Umbilical cord (tissue), 1 donor: ENCODE measurements at regions not wholly inside any gene's neighbourhood (a gene's known extent, or its start where the extent isn't known, plus 50 kb on each side); places are given as distances from the start of the nearest gene placed in this dataset.
"Not testable (repeated sequence)": the region's sequence is repeated elsewhere in the genome, so short reads cannot be mapped to it uniquely, and the experiment has no call there.

Source experiments
- DNase-seq: peaks from one replicate; pipeline ENCODE4 v3.0.0-alpha.2; 2015; ENCODE audit warnings: low spot score

GRCh38 chr3:68676136-68676535 lies 256.2 kb downstream of the TAFA4 start:
- DNase-seq, result no peak

DNA sequence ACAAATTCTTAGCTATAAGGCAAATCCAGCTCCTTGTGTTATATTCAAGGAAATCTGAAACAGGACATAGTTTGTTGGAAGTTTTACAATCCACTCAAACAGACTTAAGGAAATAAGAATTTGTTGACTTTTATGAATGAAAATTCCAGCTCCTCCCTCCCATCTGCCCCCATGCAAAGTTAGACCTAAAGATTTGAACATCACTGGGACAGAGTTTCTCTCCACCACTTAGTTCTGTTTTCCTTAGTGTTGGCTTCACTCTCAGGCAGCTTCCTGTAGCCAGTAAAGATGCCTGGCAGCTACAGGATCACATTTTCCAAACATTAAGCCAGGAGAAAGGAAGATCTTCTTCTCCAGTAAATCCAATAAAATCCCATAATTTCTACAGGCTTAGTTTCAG lies 265.0 kb downstream of the TAFA4 start:
- peak; percentile 12 for DNase-seq

- peak; percentile 76 for DNase-seq
Observed at GRCh38 chr3:68666429-68667136, 265.8 kb downstream of the TAFA4 start.

GRCh38 chr3:68664276-68664675 lies 268.1 kb downstream of the TAFA4 start:
- peak; percentile 5 for DNase-seq

GRCh38 chr3:68662176-68662575 lies 270.2 kb downstream of the TAFA4 start:
- no peak for DNase-seq

- DNase-seq, result not testable (repeated sequence)
Observed at GRCh38 chr3:68650657-68651056, 281.7 kb downstream of the TAFA4 start.

GRCh38 chr3:68648494-68648893 lies 283.9 kb downstream of the TAFA4 start:
- DNase-seq, result no peak

GRCh38 chr3:68631850-68632545 lies 300.3 kb downstream of the TAFA4 start:
- no peak for DNase-seq

- no peak for DNase-seq
Observed at GRCh38 chr3:68620211-68620610, 312.1 kb downstream of the TAFA4 start.

DNA sequence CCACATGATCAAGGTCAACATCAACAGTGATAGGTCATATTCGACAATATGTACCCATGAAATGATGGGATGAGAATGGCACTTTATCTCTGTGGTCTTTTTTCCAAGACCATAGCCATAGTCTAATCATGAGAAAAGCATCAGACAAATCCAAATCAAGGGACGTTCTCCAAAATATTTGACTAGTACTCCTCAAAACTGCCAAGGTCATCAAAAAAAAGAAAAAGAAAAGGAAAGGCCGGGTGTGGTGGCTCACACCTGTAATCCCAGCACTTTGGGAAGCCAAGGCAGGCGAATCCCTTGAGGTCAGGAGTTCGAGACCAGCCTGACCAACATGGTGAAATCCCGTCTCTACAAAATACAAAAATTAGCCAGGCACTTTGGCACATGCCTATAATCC lies 318.3 kb downstream of the TAFA4 start:
- no peak for DNase-seq

DNA sequence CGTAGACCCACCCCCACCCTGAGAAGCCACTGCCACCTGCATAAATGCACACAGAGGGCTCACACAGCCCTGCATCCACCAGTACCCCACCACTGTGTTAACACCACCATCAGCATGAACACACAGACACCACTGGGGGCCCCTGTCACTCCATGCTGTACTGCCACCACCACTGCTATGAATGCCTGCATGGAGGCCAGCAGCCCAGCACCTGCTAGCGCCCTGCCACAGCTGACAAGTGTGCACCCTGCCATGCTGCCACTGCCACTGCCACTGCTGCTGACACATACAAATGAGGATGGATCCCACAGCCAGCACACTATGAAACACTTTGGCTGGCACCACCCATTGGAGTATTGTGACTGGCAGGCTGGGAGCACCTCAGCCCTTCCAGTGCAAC lies 361.0 kb downstream of the TAFA4 start:
- no peak for DNase-seq

DNA sequence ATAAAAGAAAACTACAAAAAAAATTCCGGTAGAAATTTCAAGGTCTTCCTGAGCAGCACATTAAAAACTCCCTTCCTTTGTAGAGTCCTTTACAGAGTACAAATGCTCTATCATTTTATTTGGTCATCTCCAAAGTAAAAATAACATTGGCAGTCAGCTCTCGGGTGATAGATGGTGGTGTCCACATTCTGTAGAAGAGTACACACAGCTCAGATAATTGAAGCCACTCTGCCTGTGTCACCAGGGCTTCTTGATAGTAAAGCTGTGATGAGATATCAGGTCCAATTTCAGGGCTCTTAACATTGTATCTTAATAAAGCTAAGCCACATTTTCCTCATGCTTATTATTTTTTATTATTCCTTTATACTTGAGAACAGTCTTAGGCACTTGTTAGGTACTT lies 371.6 kb downstream of the TAFA4 start:
- no peak for DNase-seq

DNA sequence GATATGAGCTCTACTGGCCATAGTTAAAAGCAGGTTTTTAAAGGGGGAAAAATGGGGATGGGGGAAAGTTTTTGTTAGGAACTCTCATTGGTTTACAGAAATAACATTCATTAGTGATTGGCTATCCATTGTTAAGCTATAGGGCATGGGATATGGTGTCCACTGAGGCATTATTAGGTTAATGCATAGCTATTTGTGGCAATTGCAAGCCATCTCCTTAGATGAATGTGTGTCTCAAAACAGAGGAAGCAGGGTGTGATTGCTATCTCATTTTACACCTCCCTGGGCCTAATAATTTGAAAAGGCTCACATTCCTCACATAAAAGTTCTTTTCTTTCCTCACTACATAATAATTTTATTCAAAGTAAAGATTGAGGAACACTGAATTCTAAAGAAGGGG lies 396.6 kb downstream of the TAFA4 start:
- DNase-seq, result no peak

GRCh38 chr3:68523330-68523729 lies 409.0 kb downstream of the TAFA4 start:
- no peak for DNase-seq

DNA sequence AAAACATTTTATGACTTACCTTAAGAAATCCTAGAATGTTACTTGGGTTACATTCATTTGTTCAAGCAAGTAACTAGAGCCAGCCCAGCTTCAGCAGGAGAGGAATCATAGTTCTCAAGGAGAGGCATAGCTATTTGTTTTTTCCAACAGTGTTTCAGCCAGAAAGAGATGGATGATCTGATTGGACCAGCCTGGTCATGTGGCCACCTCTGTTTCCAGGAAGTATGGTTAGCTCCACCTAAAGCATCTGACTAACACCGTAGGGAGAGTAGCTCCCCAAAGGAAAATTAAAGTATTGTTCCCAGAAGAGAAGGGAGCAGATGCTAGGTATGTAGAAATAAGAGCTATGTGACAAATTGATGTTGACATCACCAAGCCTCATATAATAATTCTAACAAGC lies 417.1 kb downstream of the TAFA4 start:
- DNase-seq, result no peak

DNA sequence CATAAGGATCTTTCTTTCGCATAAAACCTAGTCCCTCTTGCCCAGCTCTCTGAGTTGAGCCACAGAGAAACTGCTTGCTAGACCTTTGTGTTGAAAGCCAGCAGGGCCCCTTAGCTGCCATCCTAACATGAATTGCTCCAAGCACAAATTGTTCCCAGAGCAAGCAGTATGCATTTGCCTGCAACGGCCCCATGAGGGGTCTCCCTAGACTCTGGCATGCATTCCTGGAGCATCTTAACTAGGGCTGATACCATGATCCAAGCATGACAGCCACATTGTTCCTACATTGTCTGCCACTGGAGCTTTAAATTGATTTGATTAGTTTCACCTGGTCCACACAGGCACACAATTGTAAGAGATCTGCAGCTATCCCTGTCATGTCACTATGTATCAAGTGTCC lies 428.1 kb downstream of the TAFA4 start:
- no peak for DNase-seq

GRCh38 chr3:68485845-68486244 lies 446.5 kb downstream of the TAFA4 start:
- not testable (repeated sequence) for DNase-seq

- no peak for DNase-seq
Observed at GRCh38 chr3:68485051-68485450, 447.3 kb downstream of the TAFA4 start.

DNA sequence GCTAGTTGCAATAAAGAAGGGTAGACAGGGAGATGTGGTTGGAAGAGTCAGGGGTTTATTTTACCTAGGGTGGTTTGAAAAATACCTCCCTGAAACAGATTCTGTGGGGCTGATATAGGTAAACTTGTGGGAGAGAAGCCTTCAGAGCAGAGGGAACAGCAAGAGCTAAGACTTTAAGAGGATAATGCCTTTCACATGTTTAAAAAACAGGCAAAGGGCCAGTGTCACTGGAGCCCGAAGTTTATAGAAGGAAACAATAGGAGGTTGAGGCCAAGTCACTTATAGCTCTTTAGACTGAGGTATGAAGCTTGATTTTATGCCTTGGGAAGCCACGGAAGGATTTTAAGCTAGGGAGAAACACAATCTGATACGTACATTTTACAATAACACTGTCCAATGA lies 448.7 kb downstream of the TAFA4 start:
- DNase-seq, result no peak

DNA sequence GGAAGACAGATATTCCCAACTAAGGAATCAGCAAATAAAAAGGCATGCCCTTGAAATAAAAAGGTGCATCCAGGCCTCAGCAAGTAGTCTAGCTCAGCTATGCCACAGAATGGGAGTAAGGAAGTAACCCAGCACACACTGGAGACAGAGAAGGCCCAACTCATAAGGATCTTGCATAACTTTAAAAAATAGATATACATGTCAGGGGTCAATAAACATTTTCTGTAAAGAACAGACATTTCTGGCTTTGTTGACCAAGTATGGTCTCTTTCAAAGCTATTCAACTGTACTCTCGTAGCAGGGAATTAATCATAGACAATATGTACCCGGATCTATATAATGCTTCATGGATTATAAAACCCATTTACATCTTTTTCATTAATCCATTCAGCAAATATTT lies 449.3 kb downstream of the TAFA4 start:
- DNase-seq, result no peak

GRCh38 chr3:68482565-68482964 lies 449.8 kb downstream of the TAFA4 start:
- DNase-seq, result no peak

DNA sequence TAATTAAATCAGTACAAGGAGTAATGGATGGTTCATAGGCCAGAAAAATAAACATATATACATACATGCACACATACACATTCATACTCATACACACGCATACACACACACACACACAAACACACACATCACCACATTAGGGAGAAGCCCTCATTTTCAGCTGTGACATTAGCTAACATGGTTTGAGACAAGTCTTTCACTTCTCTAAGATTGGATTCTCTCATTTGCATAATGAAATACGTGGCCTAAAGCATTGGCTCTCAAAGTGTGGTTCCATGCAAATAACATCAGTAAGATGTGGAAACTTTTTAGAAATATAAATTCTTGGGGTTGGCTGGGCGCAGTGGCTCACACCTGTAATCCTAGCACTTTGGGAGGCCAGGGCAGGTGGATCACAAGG lies 452.6 kb downstream of the TAFA4 start:
- no peak for DNase-seq

- DNase-seq, result no peak
Observed at GRCh38 chr3:68468695-68469375, 463.5 kb downstream of the TAFA4 start.
